Lung (tissue), 11 donors: ENCODE measurements at regions not wholly inside any gene's neighbourhood (a gene's known extent, or its start where the extent isn't known, plus 50 kb on each side); places are given as distances from the start of the nearest gene placed in this dataset.

ENCODE experiments used
- ATAC-seq: fragments of 200-7000 bp; cut with Tn5 transposase; one replicate; pipeline ENCODE4 v1.9.1; 2020; ENCODE audit warnings: moderate number of reproducible peaks; ENCODE audit not compliant: insufficient read depth, low FRiP score
- DNase-seq, 3 donors: peaks; one replicate each; pipeline ENCODE4 v3.0.0-alpha.2; 2013 to 2017
- H3K27ac ChIP-seq, 2 donors: one replicate each; pipeline ENCODE4 v1.5.1; 2013; ENCODE audit warnings: mild to moderate bottlenecking in 2 of 2, moderate library complexity in 2 of 2, control low read depth in 1 of 2, inconsistent platforms in 1 of 2, low read depth in 1 of 2, low read length in 1 of 2
- H3K27me3 ChIP-seq, 3 donors: one replicate each; pipeline ENCODE4 v1.5.1; 2013; ENCODE audit warnings: low read length in 2 of 3; ENCODE audit not compliant: control insufficient read depth in 3 of 3, insufficient read depth in 3 of 3
- H3K36me3 ChIP-seq, 4 donors: one replicate each; pipeline ENCODE4 v1.5.1; 2013; ENCODE audit warnings: low read length in 4 of 4, mild to moderate bottlenecking in 1 of 4, moderate library complexity in 1 of 4; ENCODE audit not compliant: control insufficient read depth in 4 of 4, insufficient read depth in 4 of 4
- H3K4me1 ChIP-seq, 5 donors: one replicate each; pipeline ENCODE4 v1.5.1; 2013; ENCODE audit warnings: low read length in 5 of 5, mild to moderate bottlenecking in 2 of 5, moderate library complexity in 1 of 5; ENCODE audit not compliant: control insufficient read depth in 5 of 5, insufficient read depth in 5 of 5
- H3K4me3 ChIP-seq: one replicate; pipeline ENCODE4 v1.5.1; 2013; ENCODE audit warnings: mild to moderate bottlenecking, control low read depth, moderate library complexity
- H3K9ac ChIP-seq, 2 donors: one replicate each; pipeline ENCODE4 v1.5.1; 2013; ENCODE audit warnings: low read length in 2 of 2, control low read depth in 1 of 2; ENCODE audit not compliant: insufficient read depth in 1 of 2
- H3K9me3 ChIP-seq, 4 donors: one replicate each; pipeline ENCODE4 v1.5.1; 2013; ENCODE audit warnings: low read length in 3 of 4, mild to moderate bottlenecking in 1 of 4, moderate library complexity in 1 of 4; ENCODE audit not compliant: control insufficient read depth in 4 of 4, insufficient read depth in 3 of 4
- WGBS, 2 donors: extraction: QIAGEN DNeasy Blood & Tissue Kit; methylation state at CpG; one replicate each; pipeline ENCODE4 v1.1.7; 2013; 5-methylcytosine and 5-hydroxymethylcytosine counted together
- TF ChIP-seq, protein P1 (sequence below): IDR thresholded peaks from 2 replicates; pipeline ENCODE4 v1.5.1; 2012; ENCODE audit warnings: mild to moderate bottlenecking; ENCODE audit errors: control extremely low read depth, extremely low read depth
- donor health status: control.
- donor health status: control.
- donor health status: Bipolar disorder and iron deficiency.
- donor health status: healthy.
- donor health status: DM: yes; HTN: yes; CAD: no.

DNA sequence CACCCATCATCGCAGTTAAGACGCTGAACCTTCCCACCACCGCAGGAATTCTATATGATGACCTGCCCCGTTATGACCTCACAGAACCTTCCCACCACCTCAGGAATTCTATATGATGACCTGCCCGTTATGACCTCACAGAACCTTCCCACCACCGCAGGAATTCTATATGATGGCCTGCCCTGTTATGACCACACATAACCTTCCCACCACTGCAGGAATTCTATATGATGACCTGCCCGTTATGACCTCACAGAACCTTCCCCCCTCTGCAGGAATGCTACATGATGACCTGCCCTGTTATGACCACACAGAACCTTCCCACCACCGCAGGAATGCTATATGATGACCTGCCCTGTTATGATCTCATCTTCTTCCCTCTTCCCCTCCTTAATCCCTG is 64.3 kb downstream of the IRX1 start:
- Histone ChIP-seq H3K4me3 (no peak overlapping the region), H3K27me3 (no peaks in the 10 kb centered on the region), H3K27ac (no peak overlapping the region), H3K9ac (no peak overlapping the region), H3K9me3 (no peaks in the 10 kb centered on the region), H3K36me3 (no peaks in the 10 kb centered on the region), H3K4me1 (no peaks in the 10 kb centered on the region)
- DNase-seq (no peak), ATAC-seq (no peak)
- 76 to 77% methylated on average over 8 of the region's 8 CpGs for WGBS, 2 donors
- TF ChIP-seq, protein P1, sequence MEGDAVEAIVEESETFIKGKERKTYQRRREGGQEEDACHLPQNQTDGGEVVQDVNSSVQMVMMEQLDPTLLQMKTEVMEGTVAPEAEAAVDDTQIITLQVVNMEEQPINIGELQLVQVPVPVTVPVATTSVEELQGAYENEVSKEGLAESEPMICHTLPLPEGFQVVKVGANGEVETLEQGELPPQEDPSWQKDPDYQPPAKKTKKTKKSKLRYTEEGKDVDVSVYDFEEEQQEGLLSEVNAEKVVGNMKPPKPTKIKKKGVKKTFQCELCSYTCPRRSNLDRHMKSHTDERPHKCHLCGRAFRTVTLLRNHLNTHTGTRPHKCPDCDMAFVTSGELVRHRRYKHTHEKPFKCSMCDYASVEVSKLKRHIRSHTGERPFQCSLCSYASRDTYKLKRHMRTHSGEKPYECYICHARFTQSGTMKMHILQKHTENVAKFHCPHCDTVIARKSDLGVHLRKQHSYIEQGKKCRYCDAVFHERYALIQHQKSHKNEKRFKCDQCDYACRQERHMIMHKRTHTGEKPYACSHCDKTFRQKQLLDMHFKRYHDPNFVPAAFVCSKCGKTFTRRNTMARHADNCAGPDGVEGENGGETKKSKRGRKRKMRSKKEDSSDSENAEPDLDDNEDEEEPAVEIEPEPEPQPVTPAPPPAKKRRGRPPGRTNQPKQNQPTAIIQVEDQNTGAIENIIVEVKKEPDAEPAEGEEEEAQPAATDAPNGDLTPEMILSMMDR, result no peak

- H3K27me3 ChIP-seq, result no peaks in the 10 kb centered on the region
- no peak for ATAC-seq
- no peaks in the 10 kb centered on the region for H3K36me3 ChIP-seq
- H3K27ac ChIP-seq, result no peak overlapping the region
- H3K9me3 ChIP-seq, result no peaks in the 10 kb centered on the region
- DNase-seq, result no peak
- TF ChIP-seq, protein P1, result no peak
- H3K9ac ChIP-seq, result no peak overlapping the region
- no peak overlapping the region for H3K4me3 ChIP-seq
- 77 to 87% methylated on average over 4 of the region's 4 CpGs for WGBS, 2 donors
- H3K4me1 ChIP-seq, result no peaks in the 10 kb centered on the region
Observed at GRCh38 chr5:3660630-3661029, 65.0 kb downstream of the IRX1 start.

DNA sequence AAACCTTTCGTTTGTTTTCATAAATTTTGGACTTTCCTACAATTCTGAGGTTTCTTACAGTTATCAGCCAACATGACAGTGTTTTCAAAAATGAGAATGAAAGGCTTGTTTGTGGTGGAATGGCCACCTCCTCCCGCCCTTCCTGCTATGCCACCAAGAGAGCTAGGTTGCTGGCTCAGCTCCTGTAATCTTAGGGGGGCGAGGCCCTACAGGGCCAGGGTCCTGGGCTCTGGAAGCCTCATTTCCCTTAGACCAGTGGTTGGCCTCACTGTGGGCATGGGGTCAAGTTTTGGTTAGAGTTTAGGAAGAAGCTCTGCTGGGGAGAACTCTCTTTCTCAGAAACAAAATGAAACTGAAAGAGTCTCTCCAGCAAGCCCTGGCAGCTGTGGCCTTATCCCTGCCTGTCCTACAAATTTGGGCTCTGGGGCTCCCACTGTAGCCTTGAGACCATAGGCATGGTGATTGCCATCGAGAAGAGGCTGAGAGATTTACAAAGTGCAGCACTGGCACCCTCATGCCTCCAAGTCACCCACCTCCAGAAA is 66.2 kb downstream of the IRX1 start:
- Histone ChIP-seq H3K4me1 (no peaks in the 10 kb centered on the region), H3K27ac (no peak overlapping the region), H3K36me3 (no peaks in the 10 kb centered on the region), H3K9me3 (no peaks in the 10 kb centered on the region), H3K27me3 (no peaks in the 10 kb centered on the region), H3K9ac (no peak overlapping the region), H3K4me3 (no peak overlapping the region)
- ATAC-seq, result no peak
- 55 to 64% methylated on average over 4 of the region's 4 CpGs for WGBS, 2 donors
- no peak for DNase-seq
- TF ChIP-seq, protein P1, result no peak

DNA sequence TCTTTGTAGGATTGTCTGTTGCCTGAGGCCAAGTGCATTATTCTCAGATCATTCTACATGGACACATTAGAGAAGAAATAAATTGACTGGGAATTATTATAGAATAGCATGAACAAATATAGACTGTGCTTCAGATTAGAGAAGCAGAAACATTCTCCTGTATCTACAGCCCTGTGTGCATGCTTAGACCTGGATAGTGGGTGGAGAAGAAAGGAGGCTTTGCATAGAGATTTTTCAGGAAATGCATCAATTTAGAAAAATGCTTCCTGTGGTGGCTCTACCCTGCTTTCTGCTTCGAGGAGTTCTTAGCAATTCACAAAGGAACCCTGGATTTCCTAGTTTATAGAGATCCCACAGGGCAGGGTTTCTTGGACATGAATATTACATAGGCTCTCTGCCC is 66.7 kb downstream of the IRX1 start:
- H3K36me3 ChIP-seq, result no peaks in the 10 kb centered on the region
- H3K9ac ChIP-seq, result no peak overlapping the region
- no peaks in the 10 kb centered on the region for H3K9me3 ChIP-seq
- TF ChIP-seq, protein P1, result no peak
- no peak for ATAC-seq
- 28 to 44% methylated on average over 1 of the region's 1 CpG for WGBS, 2 donors
- no peaks in the 10 kb centered on the region for H3K27me3 ChIP-seq
- H3K4me3 ChIP-seq, result no peak overlapping the region
- no peak for DNase-seq
- H3K4me1 ChIP-seq, result no peaks in the 10 kb centered on the region
- no peak overlapping the region for H3K27ac ChIP-seq
